ENCODE measurements at regions not wholly inside any gene's neighbourhood (a gene's known extent, or its start where the extent isn't known, plus 50 kb on each side); places are given as distances from the start of the nearest gene placed in this dataset.

- Histone ChIP-seq H3K27ac (ENCODE audit: low read depth, low read length) (no peak overlapping the region), H3K4me1 (ENCODE audit: insufficient read depth, low read length) (no peaks in the 10 kb centered on the region), H3K9ac (ENCODE audit: low read length) (no peak overlapping the region), H2AFZ (ENCODE audit: low read depth, low read length) (no peak overlapping the region), H4K20me1 (ENCODE audit: insufficient read depth, low read length) (no peaks in the 10 kb centered on the region), H3K4me2 (ENCODE audit: low read length) (no peak overlapping the region), H3K4me3 (ENCODE audit: insufficient read depth, low read depth, low read length) (no peak overlapping the region), H3K36me3 (ENCODE audit: insufficient read depth, low read length) (no peaks in the 10 kb centered on the region), H3K9me3 (ENCODE audit: insufficient read depth, low read depth, low read length) (no peaks in the 10 kb centered on the region), H3K79me2 (ENCODE audit: insufficient read depth, low read length) (no peaks in the 10 kb centered on the region), H3K27me3 (ENCODE audit: insufficient read depth, low read length) (no peaks in the 10 kb centered on the region)
- Mint-ChIP-seq H3K27ac (ENCODE audit: unreplicated experiment) (no peak overlapping the region), H3K27me3 (ENCODE audit: low read depth, unreplicated experiment) (no peaks in the 10 kb centered on the region), H3K4me3 (ENCODE audit: unreplicated experiment) (no peak overlapping the region), H3K9me3 (ENCODE audit: unreplicated experiment) (no peaks in the 10 kb centered on the region), H3K4me1 (ENCODE audit: low read depth, unreplicated experiment) (peaks cover 9% of the 10 kb centered on the region), H3K36me3 (ENCODE audit: low read depth, unreplicated experiment) (no peaks in the 10 kb centered on the region)
- no peak for DNase-seq (ENCODE audit: low read depth)
- TF ChIP-seq, protein P1, sequence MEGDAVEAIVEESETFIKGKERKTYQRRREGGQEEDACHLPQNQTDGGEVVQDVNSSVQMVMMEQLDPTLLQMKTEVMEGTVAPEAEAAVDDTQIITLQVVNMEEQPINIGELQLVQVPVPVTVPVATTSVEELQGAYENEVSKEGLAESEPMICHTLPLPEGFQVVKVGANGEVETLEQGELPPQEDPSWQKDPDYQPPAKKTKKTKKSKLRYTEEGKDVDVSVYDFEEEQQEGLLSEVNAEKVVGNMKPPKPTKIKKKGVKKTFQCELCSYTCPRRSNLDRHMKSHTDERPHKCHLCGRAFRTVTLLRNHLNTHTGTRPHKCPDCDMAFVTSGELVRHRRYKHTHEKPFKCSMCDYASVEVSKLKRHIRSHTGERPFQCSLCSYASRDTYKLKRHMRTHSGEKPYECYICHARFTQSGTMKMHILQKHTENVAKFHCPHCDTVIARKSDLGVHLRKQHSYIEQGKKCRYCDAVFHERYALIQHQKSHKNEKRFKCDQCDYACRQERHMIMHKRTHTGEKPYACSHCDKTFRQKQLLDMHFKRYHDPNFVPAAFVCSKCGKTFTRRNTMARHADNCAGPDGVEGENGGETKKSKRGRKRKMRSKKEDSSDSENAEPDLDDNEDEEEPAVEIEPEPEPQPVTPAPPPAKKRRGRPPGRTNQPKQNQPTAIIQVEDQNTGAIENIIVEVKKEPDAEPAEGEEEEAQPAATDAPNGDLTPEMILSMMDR (IDR thresholded peaks at IDR 0.05; ENCODE audit: insufficient read depth, low read depth, low read length) = no peak
- no peak for TF ChIP-seq EZH2 (IDR thresholded peaks at IDR 0.05; ENCODE audit: insufficient read depth, low read length)
- no peak for FAIRE-seq
These were observed 197.8 kb downstream of the MEMO1 start for GRCh38 chr2:31813016-31813415.

DNA sequence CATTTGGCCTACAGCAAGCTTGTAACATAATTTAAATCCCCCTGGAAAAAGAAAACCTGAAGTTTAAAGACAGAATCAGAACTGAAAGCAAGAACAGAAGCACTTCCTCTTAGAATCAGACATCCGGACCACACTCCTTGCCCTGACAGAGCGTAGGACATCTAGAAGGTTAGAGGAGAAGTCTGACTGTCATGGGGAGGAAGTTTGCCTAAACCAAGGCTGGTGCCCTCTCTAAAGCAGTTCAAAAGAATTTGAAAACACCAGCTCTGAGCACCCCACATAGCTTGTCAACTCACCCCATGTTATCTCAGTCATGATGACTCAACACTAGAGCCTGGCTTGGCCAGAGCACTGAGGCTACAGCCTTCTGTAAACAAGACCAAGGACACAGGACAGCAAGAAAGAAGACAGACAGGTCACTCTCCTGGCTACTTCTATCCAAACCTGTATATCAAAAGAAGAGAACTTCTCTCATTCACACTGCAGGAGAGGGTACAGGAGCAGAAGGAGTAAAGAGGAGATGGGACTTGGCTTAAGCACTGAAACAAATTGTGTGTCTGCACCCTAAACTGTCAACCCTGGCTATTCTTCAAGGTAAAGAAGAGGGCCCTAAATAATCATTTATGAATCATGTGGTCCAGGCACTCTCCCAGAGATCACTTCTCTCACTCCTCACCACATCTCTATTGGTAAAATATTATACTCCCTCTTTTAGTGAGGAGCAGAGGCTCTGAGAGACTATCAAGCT lies 198.6 kb downstream of the MEMO1 start:
- Histone ChIP-seq H3K4me2 (ENCODE audit: low read length) (no peak overlapping the region), H3K9me3 (ENCODE audit: insufficient read depth, low read depth, low read length) (no peaks in the 10 kb centered on the region), H2AFZ (ENCODE audit: low read depth, low read length) (no peak overlapping the region), H4K20me1 (ENCODE audit: insufficient read depth, low read length) (no peaks in the 10 kb centered on the region), H3K27ac (ENCODE audit: low read depth, low read length) (no peak overlapping the region), H3K27me3 (ENCODE audit: insufficient read depth, low read length) (no peaks in the 10 kb centered on the region), H3K36me3 (ENCODE audit: insufficient read depth, low read length) (no peaks in the 10 kb centered on the region), H3K79me2 (ENCODE audit: insufficient read depth, low read length) (no peaks in the 10 kb centered on the region), H3K4me3 (ENCODE audit: insufficient read depth, low read depth, low read length) (no peak overlapping the region), H3K4me1 (ENCODE audit: insufficient read depth, low read length) (no peaks in the 10 kb centered on the region), H3K9ac (ENCODE audit: low read length) (no peak overlapping the region)
- DNase-seq (ENCODE audit: low read depth) (no peak), FAIRE-seq (no peak)
- Mint-ChIP-seq H3K27me3 (ENCODE audit: low read depth, unreplicated experiment) (no peaks in the 10 kb centered on the region), H3K4me1 (ENCODE audit: low read depth, unreplicated experiment) (peaks cover 9% of the 10 kb centered on the region), H3K36me3 (ENCODE audit: low read depth, unreplicated experiment) (no peaks in the 10 kb centered on the region), H3K9me3 (ENCODE audit: unreplicated experiment) (no peaks in the 10 kb centered on the region), H3K27ac (ENCODE audit: unreplicated experiment) (no peak overlapping the region), H3K4me3 (ENCODE audit: unreplicated experiment) (no peak overlapping the region)
- TF ChIP-seq, protein P1 (IDR thresholded peaks at IDR 0.05; ENCODE audit: insufficient read depth, low read depth, low read length) = no peak
- TF ChIP-seq EZH2 (IDR thresholded peaks at IDR 0.05; ENCODE audit: insufficient read depth, low read length) = no peak

- no peak overlapping the region for H2AFZ ChIP-seq (ENCODE audit: low read depth, low read length)
- H3K4me1 ChIP-seq (ENCODE audit: insufficient read depth, low read length) = no peaks in the 10 kb centered on the region
- H3K27me3 ChIP-seq (ENCODE audit: insufficient read depth, low read length) = no peaks in the 10 kb centered on the region
- peaks cover 9% of the 10 kb centered on the region for H3K4me1 Mint-ChIP-seq (ENCODE audit: low read depth, unreplicated experiment)
- H3K9ac ChIP-seq (ENCODE audit: low read length) = no peak overlapping the region
- H3K4me3 Mint-ChIP-seq (ENCODE audit: unreplicated experiment) = no peak overlapping the region
- H3K36me3 ChIP-seq (ENCODE audit: insufficient read depth, low read length) = no peaks in the 10 kb centered on the region
- no peaks in the 10 kb centered on the region for H3K9me3 ChIP-seq (ENCODE audit: insufficient read depth, low read depth, low read length)
- no peaks in the 10 kb centered on the region for H3K36me3 Mint-ChIP-seq (ENCODE audit: low read depth, unreplicated experiment)
- H3K4me2 ChIP-seq (ENCODE audit: low read length) = no peak overlapping the region
- DNase-seq (ENCODE audit: low read depth) (no peak), FAIRE-seq (no peak)
- no peaks in the 10 kb centered on the region for H3K9me3 Mint-ChIP-seq (ENCODE audit: unreplicated experiment)
- no peak overlapping the region for H3K27ac Mint-ChIP-seq (ENCODE audit: unreplicated experiment)
- no peaks in the 10 kb centered on the region for H4K20me1 ChIP-seq (ENCODE audit: insufficient read depth, low read length)
- H3K79me2 ChIP-seq (ENCODE audit: insufficient read depth, low read length) = no peaks in the 10 kb centered on the region
- no peak overlapping the region for H3K4me3 ChIP-seq (ENCODE audit: insufficient read depth, low read depth, low read length)
- no peak overlapping the region for H3K27ac ChIP-seq (ENCODE audit: low read depth, low read length)
- TF ChIP-seq, protein P1 (IDR thresholded peaks at IDR 0.05; ENCODE audit: insufficient read depth, low read depth, low read length) = no peak
- TF ChIP-seq EZH2 (IDR thresholded peaks at IDR 0.05; ENCODE audit: insufficient read depth, low read length) = no peak
- H3K27me3 Mint-ChIP-seq (ENCODE audit: low read depth, unreplicated experiment) = no peaks in the 10 kb centered on the region
These were observed 199.3 kb downstream of the MEMO1 start for GRCh38 chr2:31811482-31811881.
